SK-N-SH (cell line): ENCODE measurements at regions not wholly inside any gene's neighbourhood (a gene's known extent, or its start where the extent isn't known, plus 50 kb on each side); places are given as distances from the start of the nearest gene placed in this dataset.

Experiments used
- CTCF ChIA-PET: fragments of 300-600, 350-600 bp; formaldehyde crosslinking; extraction: SDS; loops from one replicate; lab custom pipeline; 2021; lab: Yijun Ruan, JAX
- POLR2A ChIA-PET: fragments of 350-600 bp; sonication (Branson Sonifier 250); formaldehyde crosslinking; extraction: SDS; loops from one replicate; lab custom pipeline; 2020; ENCODE audit warnings: antibody characterized with exemption, inconsistent platforms; lab: Yijun Ruan, JAX
- DNase-seq: peaks from one replicate; pipeline ENCODE4 v3.0.0; 2012
- H2AFZ ChIP-seq: fragments of 200-600 bp; sonication (generic); 2 replicates; pipeline ENCODE4 v1.8.1; 2016; ENCODE audit warnings: antibody characterized with exemption, mild to moderate bottlenecking, low read depth
- H3F3A ChIP-seq: fragments of 200-600 bp; sonication (generic); replicated peaks from 2 replicates; pipeline ENCODE3; 2016; ENCODE audit warnings: antibody characterized with exemption, mild to moderate bottlenecking; ENCODE audit not compliant: insufficient read depth
- H3K27ac ChIP-seq, 2 experiments: fragments of 200-500 bp in 1 of 2; fragments of 200-600 bp in 1 of 2; sonication (Bioruptor generic) in 1 of 2; sonication (generic), shearing (Covaris generic) in 1 of 2; 2 replicates each; pipeline versions ENCODE4 v1.5.1 to v1.6.1; 2014 to 2016; ENCODE audit warnings: low read depth in 2 of 2, inconsistent platforms in 1 of 2, low read length in 1 of 2, mild to moderate bottlenecking in 1 of 2, mixed read lengths in 1 of 2
- H3K27me3 ChIP-seq: fragments of 200-600 bp; sonication (generic), shearing (Covaris generic); 2 replicates; pipeline ENCODE4 v1.6.1; 2016; ENCODE audit warnings: mixed run types; ENCODE audit not compliant: insufficient read depth
- H3K36me3 ChIP-seq, 2 experiments: fragments of 200-500 bp in 1 of 2; fragments of 200-600 bp in 1 of 2; sonication (Bioruptor generic) in 1 of 2; sonication (generic) in 1 of 2; replicated peaks in 1 of 2; 2 replicates each; pipeline versions ENCODE3 to v1.5.1; 2014 to 2016; ENCODE audit warnings: low read length in 1 of 2, mild to moderate bottlenecking in 1 of 2; ENCODE audit not compliant: insufficient read depth in 2 of 2, control insufficient read depth in 1 of 2
- H3K4me1 ChIP-seq, 2 experiments: fragments of 200-500 bp in 1 of 2; fragments of 200-600 bp in 1 of 2; sonication (Bioruptor generic) in 1 of 2; sonication (generic), shearing (Covaris generic) in 1 of 2; 2 replicates each; pipeline versions ENCODE4 v1.5.1 to v1.6.1; 2014 to 2016; ENCODE audit warnings: low read depth in 1 of 2, low read length in 1 of 2, mixed run types in 1 of 2; ENCODE audit not compliant: insufficient read depth in 2 of 2, control insufficient read depth in 1 of 2
- H3K4me2 ChIP-seq: fragments of 200-600 bp; sonication (generic), shearing (Covaris generic); 2 replicates; pipeline ENCODE4 v1.6.1; 2017; ENCODE audit warnings: mixed run types
- H3K4me3 ChIP-seq, 2 experiments: fragments of 200-500 bp in 1 of 2; fragments of 200-600 bp in 1 of 2; sonication (Bioruptor generic) in 1 of 2; sonication (generic), shearing (Covaris generic) in 1 of 2; 2 replicates each; pipeline versions ENCODE4 v1.5.1 to v1.8.1; 2014 to 2016; ENCODE audit warnings: low read depth in 2 of 2, inconsistent platforms in 1 of 2, low read length in 1 of 2, mild to moderate bottlenecking in 1 of 2, mixed read lengths in 1 of 2, moderate library complexity in 1 of 2
- H3K79me2 ChIP-seq: fragments of 200-600 bp; sonication (generic); 2 replicates; pipeline ENCODE4 v1.8.1; 2017; ENCODE audit warnings: mild to moderate bottlenecking; ENCODE audit not compliant: insufficient read depth
- H3K9ac ChIP-seq: fragments of 200-600 bp; sonication (generic); 2 replicates; pipeline ENCODE4 v1.6.1; 2017; ENCODE audit warnings: mixed run types
- H3K9me2 ChIP-seq: fragments of 200-600 bp; sonication (generic); 2 replicates; pipeline ENCODE4 v1.6.1; 2017; ENCODE audit warnings: mixed run types
- H3K9me3 ChIP-seq: fragments of 200-600 bp; sonication (generic); 2 replicates; pipeline ENCODE4 v1.6.1; 2017; ENCODE audit warnings: mixed run types, mild to moderate bottlenecking, moderate library complexity
- H4K20me1 ChIP-seq: fragments of 200-600 bp; sonication (generic); 2 replicates; pipeline ENCODE4 v1.6.1; 2017; ENCODE audit warnings: mild to moderate bottlenecking, mixed run types; ENCODE audit not compliant: insufficient read depth
- CHD2 ChIP-seq: fragments of 150-350 bp; IDR thresholded peaks from 2 replicates; pipeline ENCODE4 v1.6.1; 2018; ENCODE audit warnings: low read length; ENCODE audit not compliant: partially characterized antibody
- ELF1 ChIP-seq: IDR thresholded peaks from 2 replicates; pipeline ENCODE4 v1.4.0; 2012
- EZH2phosphoT487 ChIP-seq: fragments of 200-600 bp; sonication (generic); IDR thresholded peaks from 2 replicates; pipeline ENCODE4 v1.6.1; 2017; ENCODE audit warnings: low read depth, mixed run types, mild to moderate bottlenecking, antibody characterized with exemption, moderate library complexity, borderline replicate concordance
- FOXJ3 ChIP-seq: sonication (generic); formaldehyde crosslinking; IDR thresholded peaks from 2 replicates; pipeline ENCODE4 v1.5.1; 2020; ENCODE audit warnings: mild to moderate bottlenecking, missing genetic modification reagents
- FOXM1 ChIP-seq: IDR thresholded peaks from 2 replicates; pipeline ENCODE4 v1.4.0; 2012; ENCODE audit warnings: low read depth, mild to moderate bottlenecking
- JUND ChIP-seq: IDR thresholded peaks from 2 replicates; pipeline ENCODE4 v1.4.0; 2012
- NFIC ChIP-seq: IDR thresholded peaks from 2 replicates; pipeline ENCODE4 v1.4.0; 2012; ENCODE audit warnings: borderline replicate concordance
- NRF1 ChIP-seq: IDR thresholded peaks from 2 replicates; pipeline ENCODE4 v1.6.1; 2012; ENCODE audit warnings: low read depth, mild to moderate bottlenecking, low read length
- RAD21 ChIP-seq: IDR thresholded peaks from 2 replicates; pipeline ENCODE4 v1.6.1; 2012; ENCODE audit warnings: mild to moderate bottlenecking, low read length
- RXRA ChIP-seq: IDR thresholded peaks from 2 replicates; pipeline ENCODE4 v1.4.0; 2012; ENCODE audit warnings: low read depth, mild to moderate bottlenecking, borderline replicate concordance
- TAF1 ChIP-seq: IDR thresholded peaks from 2 replicates; pipeline ENCODE4 v1.6.1; 2012; ENCODE audit warnings: low read depth, mild to moderate bottlenecking, low read length, moderate library complexity, borderline replicate concordance
- TCF12 ChIP-seq: IDR thresholded peaks from 2 replicates; pipeline ENCODE4 v1.4.0; 2012
- YY1 ChIP-seq: IDR thresholded peaks from 2 replicates; pipeline ENCODE4 v1.4.0; 2012; ENCODE audit warnings: low read depth, mild to moderate bottlenecking
- WGBS: methylation state at CpG from one replicate; pipeline ENCODE4 v1.1.6; 2017; ENCODE audit warnings: low lambda C conversion rate; 5-methylcytosine and 5-hydroxymethylcytosine counted together
- TF ChIP-seq, protein P1 (sequence below): IDR thresholded peaks from 2 replicates; pipeline ENCODE4 v1.6.1; 2012; ENCODE audit warnings: mild to moderate bottlenecking, low read depth, low read length, moderate library complexity
- TF ChIP-seq, protein P2 (sequence below): IDR thresholded peaks from 2 replicates; pipeline ENCODE4 v1.4.0; 2012; ENCODE audit warnings: low read depth
- TF ChIP-seq, protein P3 (sequence below): fragments of 150-350 bp; IDR thresholded peaks from 2 replicates; pipeline ENCODE4 v1.6.1; 2016; ENCODE audit warnings: mild to moderate bottlenecking, low read depth, low read length
- TF ChIP-seq, protein P4 (sequence below): IDR thresholded peaks from 2 replicates; pipeline ENCODE4 v1.4.0; 2012; ENCODE audit warnings: low read depth, borderline replicate concordance
- TF ChIP-seq, protein P5 (sequence below): fragments of 200-600 bp; sonication (generic); IDR thresholded peaks from 2 replicates; pipeline ENCODE4 v1.6.1; 2017; ENCODE audit warnings: antibody characterized with exemption, mild to moderate bottlenecking, moderate library complexity

DNA sequence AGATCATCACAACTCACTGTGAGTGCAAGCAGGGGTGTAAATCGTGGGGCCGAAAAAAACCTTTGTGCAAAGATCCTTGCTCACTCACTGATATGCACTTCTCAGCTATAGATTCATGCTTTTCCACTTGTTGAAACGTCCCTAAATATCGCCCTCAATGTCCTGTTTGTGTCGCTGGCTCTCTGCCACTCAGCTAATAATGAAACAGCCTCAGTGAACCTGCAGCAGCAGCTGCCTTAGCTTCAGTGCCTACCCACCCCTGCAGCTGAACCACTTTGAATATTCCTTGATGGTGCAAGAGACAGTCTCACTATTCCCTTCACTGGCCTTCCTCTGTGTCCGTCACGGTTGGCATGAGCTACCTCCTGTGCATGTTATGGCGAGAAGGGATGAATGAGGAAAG lies 128.9 kb upstream of the NAA20 start:
- CTCF ChIA-PET, result no interaction called here
- no peak for TF ChIP-seq ELF1
- TF ChIP-seq RAD21, result no peak
- TF ChIP-seq CHD2, result no peak
- TF ChIP-seq, protein P1, sequence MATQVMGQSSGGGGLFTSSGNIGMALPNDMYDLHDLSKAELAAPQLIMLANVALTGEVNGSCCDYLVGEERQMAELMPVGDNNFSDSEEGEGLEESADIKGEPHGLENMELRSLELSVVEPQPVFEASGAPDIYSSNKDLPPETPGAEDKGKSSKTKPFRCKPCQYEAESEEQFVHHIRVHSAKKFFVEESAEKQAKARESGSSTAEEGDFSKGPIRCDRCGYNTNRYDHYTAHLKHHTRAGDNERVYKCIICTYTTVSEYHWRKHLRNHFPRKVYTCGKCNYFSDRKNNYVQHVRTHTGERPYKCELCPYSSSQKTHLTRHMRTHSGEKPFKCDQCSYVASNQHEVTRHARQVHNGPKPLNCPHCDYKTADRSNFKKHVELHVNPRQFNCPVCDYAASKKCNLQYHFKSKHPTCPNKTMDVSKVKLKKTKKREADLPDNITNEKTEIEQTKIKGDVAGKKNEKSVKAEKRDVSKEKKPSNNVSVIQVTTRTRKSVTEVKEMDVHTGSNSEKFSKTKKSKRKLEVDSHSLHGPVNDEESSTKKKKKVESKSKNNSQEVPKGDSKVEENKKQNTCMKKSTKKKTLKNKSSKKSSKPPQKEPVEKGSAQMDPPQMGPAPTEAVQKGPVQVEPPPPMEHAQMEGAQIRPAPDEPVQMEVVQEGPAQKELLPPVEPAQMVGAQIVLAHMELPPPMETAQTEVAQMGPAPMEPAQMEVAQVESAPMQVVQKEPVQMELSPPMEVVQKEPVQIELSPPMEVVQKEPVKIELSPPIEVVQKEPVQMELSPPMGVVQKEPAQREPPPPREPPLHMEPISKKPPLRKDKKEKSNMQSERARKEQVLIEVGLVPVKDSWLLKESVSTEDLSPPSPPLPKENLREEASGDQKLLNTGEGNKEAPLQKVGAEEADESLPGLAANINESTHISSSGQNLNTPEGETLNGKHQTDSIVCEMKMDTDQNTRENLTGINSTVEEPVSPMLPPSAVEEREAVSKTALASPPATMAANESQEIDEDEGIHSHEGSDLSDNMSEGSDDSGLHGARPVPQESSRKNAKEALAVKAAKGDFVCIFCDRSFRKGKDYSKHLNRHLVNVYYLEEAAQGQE, result no peak
- TF ChIP-seq, protein P2, sequence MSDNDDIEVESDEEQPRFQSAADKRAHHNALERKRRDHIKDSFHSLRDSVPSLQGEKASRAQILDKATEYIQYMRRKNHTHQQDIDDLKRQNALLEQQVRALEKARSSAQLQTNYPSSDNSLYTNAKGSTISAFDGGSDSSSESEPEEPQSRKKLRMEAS, result no peak
- TF ChIP-seq, protein P3, sequence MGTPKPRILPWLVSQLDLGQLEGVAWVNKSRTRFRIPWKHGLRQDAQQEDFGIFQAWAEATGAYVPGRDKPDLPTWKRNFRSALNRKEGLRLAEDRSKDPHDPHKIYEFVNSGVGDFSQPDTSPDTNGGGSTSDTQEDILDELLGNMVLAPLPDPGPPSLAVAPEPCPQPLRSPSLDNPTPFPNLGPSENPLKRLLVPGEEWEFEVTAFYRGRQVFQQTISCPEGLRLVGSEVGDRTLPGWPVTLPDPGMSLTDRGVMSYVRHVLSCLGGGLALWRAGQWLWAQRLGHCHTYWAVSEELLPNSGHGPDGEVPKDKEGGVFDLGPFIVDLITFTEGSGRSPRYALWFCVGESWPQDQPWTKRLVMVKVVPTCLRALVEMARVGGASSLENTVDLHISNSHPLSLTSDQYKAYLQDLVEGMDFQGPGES, result no peak
- no peak for TF ChIP-seq FOXM1
- TF ChIP-seq JUND, result no peak
- no peak for TF ChIP-seq EZH2phosphoT487
- TF ChIP-seq, all 33 proteins: peak for 0
- no peaks in the 10 kb centered on the region for H3K9me2 ChIP-seq
- no peak overlapping the region for H3K4me3 ChIP-seq
- no peaks in the 10 kb centered on the region for H3F3A ChIP-seq
- peaks cover 0 to 6% of the 10 kb centered on the region in 2 experiments for H3K36me3 ChIP-seq
- no peak for DNase-seq
- no peaks in the 10 kb centered on the region for H4K20me1 ChIP-seq
- H3K79me2 ChIP-seq, result no peaks in the 10 kb centered on the region
- H3K9ac ChIP-seq, result no peak overlapping the region
- no peaks in the 10 kb centered on the region for H3K27me3 ChIP-seq
- no peaks in the 10 kb centered on the region for H3K9me3 ChIP-seq
- peaks cover 9 to 22% of the 10 kb centered on the region in 2 experiments; a peak in 3 of 4 replicates for H3K4me1 ChIP-seq
- no peak overlapping the region for H2AFZ ChIP-seq
- H3K4me2 ChIP-seq, result no peak overlapping the region
- H3K27ac ChIP-seq, result peak overlapping the region in 1 of 2 experiments; percentile 71; a peak in 1 of 4 replicates
- 83% methylated on average over 8 of the region's 8 CpGs for WGBS
- POLR2A ChIA-PET, result no interaction called here

DNA sequence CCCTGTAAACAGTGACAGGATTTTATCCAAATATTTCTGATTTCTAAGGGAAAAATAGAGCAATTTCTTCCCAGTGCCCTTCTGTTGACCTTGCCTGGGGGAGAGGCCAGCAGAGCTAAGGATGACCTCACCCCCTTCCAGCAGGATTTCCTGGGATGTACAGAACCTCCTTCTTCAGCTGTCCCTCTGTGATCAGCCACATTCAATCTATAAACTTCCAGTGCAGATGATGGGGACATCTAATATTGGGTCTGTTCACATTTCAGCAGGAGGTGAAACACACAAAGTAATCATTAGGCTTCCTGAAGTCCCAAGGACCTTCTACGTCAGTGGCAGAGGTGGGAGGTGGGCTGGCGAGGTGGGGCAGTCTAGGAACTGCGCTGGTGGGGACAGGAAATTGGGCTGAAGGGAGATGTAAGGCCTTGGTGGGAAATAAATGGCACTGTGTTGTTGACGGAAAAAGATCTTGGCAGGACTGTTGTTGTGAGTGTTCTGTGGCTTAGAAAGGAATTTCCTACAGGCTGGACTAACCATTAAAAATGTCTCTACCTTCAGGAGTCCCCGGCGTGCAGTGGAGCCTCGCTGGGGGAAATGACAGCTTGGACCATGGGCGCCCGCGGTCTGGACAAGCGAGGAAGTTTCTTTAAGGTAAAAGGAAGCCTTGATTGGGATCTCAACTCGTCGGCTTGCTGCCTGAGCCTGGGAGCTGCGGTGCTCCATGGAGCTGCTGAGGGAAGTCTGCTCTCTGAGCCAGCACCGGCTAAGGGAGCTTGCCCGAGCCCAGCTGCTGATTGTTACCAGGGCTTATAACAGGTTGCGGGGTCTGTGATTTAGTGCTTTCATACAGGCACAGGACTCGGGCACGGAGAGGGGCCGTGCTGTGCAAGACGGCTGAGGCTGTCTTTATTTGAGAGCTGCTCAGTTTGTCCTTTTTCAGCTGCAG lies 127.9 kb upstream of the NAA20 start:
- Histone ChIP-seq H3K27me3 (no peaks in the 10 kb centered on the region), H3K4me1 (peaks cover 9 to 22% of the 10 kb centered on the region in 2 experiments; a peak in 3 of 4 replicates), H3K36me3 (peaks cover 0 to 6% of the 10 kb centered on the region in 2 experiments), H3K4me2 (peak overlapping the region; percentile 41), H3K79me2 (no peaks in the 10 kb centered on the region), H3K9me3 (no peaks in the 10 kb centered on the region), H3K9ac (peak overlapping the region; percentile 26; the same call in 1 of the 2 replicates), H3K9me2 (no peaks in the 10 kb centered on the region), H3K27ac (peak overlapping the region; percentile 41 to 71; a peak in 3 of 4 replicates), H2AFZ (no peak overlapping the region), H3F3A (no peaks in the 10 kb centered on the region), H3K4me3 (no peak overlapping the region), H4K20me1 (no peaks in the 10 kb centered on the region)
- CTCF ChIA-PET, result interaction anchor here (0.6 kb wide), 1 partner anchor 369 kb away, joined by 3 read pairs; no protein-coding TSS in a partner anchor
- 81% methylated on average over 18 of the region's 21 CpGs for WGBS
- DNase-seq, result no peak
- POLR2A ChIA-PET, result no interaction called here
- no peak for TF ChIP-seq RAD21
- peak; percentile 77; the same call in 1 of the 2 replicates for TF ChIP-seq RXRA
- TF ChIP-seq TCF12, result no peak; the same call in 1 of the 2 replicates
- TF ChIP-seq ELF1, result 0 out of 2 replicates have a peak, but pooled peaks have one; percentile 18
- TF ChIP-seq TAF1, result no peak
- no peak for TF ChIP-seq CHD2
- TF ChIP-seq JUND, result no peak
- TF ChIP-seq NFIC, result peak; percentile 38
- TF ChIP-seq, protein P4, sequence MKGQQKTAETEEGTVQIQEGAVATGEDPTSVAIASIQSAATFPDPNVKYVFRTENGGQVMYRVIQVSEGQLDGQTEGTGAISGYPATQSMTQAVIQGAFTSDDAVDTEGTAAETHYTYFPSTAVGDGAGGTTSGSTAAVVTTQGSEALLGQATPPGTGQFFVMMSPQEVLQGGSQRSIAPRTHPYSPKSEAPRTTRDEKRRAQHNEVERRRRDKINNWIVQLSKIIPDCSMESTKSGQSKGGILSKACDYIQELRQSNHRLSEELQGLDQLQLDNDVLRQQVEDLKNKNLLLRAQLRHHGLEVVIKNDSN, result no peak
- no peak for TF ChIP-seq FOXJ3 (CRISPR knock-in tag)
- TF ChIP-seq, protein P5, sequence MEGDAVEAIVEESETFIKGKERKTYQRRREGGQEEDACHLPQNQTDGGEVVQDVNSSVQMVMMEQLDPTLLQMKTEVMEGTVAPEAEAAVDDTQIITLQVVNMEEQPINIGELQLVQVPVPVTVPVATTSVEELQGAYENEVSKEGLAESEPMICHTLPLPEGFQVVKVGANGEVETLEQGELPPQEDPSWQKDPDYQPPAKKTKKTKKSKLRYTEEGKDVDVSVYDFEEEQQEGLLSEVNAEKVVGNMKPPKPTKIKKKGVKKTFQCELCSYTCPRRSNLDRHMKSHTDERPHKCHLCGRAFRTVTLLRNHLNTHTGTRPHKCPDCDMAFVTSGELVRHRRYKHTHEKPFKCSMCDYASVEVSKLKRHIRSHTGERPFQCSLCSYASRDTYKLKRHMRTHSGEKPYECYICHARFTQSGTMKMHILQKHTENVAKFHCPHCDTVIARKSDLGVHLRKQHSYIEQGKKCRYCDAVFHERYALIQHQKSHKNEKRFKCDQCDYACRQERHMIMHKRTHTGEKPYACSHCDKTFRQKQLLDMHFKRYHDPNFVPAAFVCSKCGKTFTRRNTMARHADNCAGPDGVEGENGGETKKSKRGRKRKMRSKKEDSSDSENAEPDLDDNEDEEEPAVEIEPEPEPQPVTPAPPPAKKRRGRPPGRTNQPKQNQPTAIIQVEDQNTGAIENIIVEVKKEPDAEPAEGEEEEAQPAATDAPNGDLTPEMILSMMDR, result no peak
- TF ChIP-seq NRF1, result no peak
- TF ChIP-seq YY1, result no peak
